ENCODE measurements at regions not wholly inside any gene's neighbourhood (a gene's known extent, or its start where the extent isn't known, plus 50 kb on each side); places are given as distances from the start of the nearest gene placed in this dataset.

- TF ChIP-seq POLR2AphosphoS5 (IDR thresholded peaks at IDR 0.05; ENCODE audit: low read depth, low read length) = no peak
- TF ChIP-seq POLR2A (IDR thresholded peaks at IDR 0.05; ENCODE audit: low read depth, low read length) = no peak
- TF ChIP-seq SPI1 (IDR thresholded peaks at IDR 0.05; ENCODE audit: low read depth, low read length) = no peak
- no peak for TF ChIP-seq TAF1 (IDR thresholded peaks at IDR 0.05; ENCODE audit: low read depth, low read length)
- TF ChIP-seq PAX5 (IDR thresholded peaks at IDR 0.05; ENCODE audit: insufficient read depth, low read length, severe bottlenecking) = no peak
- no peak for TF ChIP-seq POU2F2 (IDR thresholded peaks at IDR 0.05; ENCODE audit: low read depth, low read length)
These were observed 777.5 kb upstream of the ID2 start for GRCh38 chr2:7904319-7904718.

Data from GM12891 (cell line).